ENCODE measurements at regions not wholly inside any gene's neighbourhood (a gene's known extent, or its start where the extent isn't known, plus 50 kb on each side); places are given as distances from the start of the nearest gene placed in this dataset.

DNA sequence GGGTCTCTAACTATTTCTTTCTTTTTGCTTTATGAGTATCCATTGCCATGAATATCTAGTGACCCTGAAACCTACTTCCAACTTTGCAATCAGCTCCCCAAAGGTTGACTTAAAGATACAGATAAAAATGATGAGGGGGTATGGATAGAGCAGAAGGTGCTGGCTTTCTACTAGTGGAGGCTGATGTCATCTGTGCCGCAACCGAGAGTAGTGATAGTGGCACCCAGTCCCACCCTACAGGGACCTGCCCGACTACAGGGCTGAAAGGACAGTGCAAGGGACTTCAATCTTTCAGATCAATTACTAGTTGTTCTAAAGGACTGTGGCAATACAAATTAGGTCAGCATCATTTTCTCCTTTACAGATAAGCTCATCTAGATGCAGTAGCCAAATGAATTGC, 806.0 kb downstream of the VRK1 start (continued):
- TF ChIP-seq, protein P1, sequence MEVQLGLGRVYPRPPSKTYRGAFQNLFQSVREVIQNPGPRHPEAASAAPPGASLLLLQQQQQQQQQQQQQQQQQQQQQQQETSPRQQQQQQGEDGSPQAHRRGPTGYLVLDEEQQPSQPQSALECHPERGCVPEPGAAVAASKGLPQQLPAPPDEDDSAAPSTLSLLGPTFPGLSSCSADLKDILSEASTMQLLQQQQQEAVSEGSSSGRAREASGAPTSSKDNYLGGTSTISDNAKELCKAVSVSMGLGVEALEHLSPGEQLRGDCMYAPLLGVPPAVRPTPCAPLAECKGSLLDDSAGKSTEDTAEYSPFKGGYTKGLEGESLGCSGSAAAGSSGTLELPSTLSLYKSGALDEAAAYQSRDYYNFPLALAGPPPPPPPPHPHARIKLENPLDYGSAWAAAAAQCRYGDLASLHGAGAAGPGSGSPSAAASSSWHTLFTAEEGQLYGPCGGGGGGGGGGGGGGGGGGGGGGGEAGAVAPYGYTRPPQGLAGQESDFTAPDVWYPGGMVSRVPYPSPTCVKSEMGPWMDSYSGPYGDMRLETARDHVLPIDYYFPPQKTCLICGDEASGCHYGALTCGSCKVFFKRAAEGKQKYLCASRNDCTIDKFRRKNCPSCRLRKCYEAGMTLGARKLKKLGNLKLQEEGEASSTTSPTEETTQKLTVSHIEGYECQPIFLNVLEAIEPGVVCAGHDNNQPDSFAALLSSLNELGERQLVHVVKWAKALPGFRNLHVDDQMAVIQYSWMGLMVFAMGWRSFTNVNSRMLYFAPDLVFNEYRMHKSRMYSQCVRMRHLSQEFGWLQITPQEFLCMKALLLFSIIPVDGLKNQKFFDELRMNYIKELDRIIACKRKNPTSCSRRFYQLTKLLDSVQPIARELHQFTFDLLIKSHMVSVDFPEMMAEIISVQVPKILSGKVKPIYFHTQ (CRISPR knock-in tag; IDR thresholded peaks at IDR 0.05) = no peak
- TF ChIP-seq ESRRA (CRISPR knock-in tag; IDR thresholded peaks at IDR 0.05; ENCODE audit: borderline replicate concordance) (no peak), MLX (CRISPR knock-in tag; IDR thresholded peaks at IDR 0.05) (no peak), ATF3 (CRISPR knock-in tag; conservative IDR thresholded peaks at IDR 0.05) (no peak), NR2C2 (CRISPR knock-in tag; IDR thresholded peaks at IDR 0.05) (no peak), SMAD3 (CRISPR knock-in tag; IDR thresholded peaks at IDR 0.05; ENCODE audit: borderline replicate concordance) (no peak), CBFB (CRISPR knock-in tag; IDR thresholded peaks at IDR 0.05; ENCODE audit: low read depth) (no peak), E2F1 (CRISPR knock-in tag; IDR thresholded peaks at IDR 0.05) (no peak)
- TF ChIP-seq, protein P2, sequence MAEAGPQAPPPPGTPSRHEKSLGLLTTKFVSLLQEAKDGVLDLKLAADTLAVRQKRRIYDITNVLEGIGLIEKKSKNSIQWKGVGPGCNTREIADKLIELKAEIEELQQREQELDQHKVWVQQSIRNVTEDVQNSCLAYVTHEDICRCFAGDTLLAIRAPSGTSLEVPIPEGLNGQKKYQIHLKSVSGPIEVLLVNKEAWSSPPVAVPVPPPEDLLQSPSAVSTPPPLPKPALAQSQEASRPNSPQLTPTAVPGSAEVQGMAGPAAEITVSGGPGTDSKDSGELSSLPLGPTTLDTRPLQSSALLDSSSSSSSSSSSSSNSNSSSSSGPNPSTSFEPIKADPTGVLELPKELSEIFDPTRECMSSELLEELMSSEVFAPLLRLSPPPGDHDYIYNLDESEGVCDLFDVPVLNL (CRISPR knock-in tag; IDR thresholded peaks at IDR 0.05; ENCODE audit: borderline replicate concordance, low read depth) = no peak

- ATAC-seq = no peak
- ChIA-PET CTCF (no interaction called here), POLR2A (no interaction called here)
- Mint-ChIP-seq H3K9me3 (peaks cover 14% of the 10 kb centered on the region), H3K4me3 (no peak overlapping the region), H3K4me1 (peaks cover 13% of the 10 kb centered on the region), H3K27me3 (ENCODE audit: low read depth) (no peaks in the 10 kb centered on the region; the same call in 1 of the 2 replicates), H3K36me3 (peaks cover 4% of the 10 kb centered on the region; the same call in 1 of the 2 replicates), H3K27ac (no peak overlapping the region)
- DNase-seq (ENCODE audit: low spot score) = no peak
- TF ChIP-seq, protein P1 (CRISPR knock-in tag; IDR thresholded peaks at IDR 0.05) = no peak
- TF ChIP-seq NR3C1 (CRISPR knock-in tag; conservative IDR thresholded peaks at IDR 0.05; ENCODE audit: low read depth) (no peak), EMX1 (CRISPR knock-in tag; IDR thresholded peaks at IDR 0.05) (no peak), CREB1 (CRISPR knock-in tag; IDR thresholded peaks at IDR 0.05) (no peak), NFATC4 (CRISPR knock-in tag; IDR thresholded peaks at IDR 0.05) (no peak), TP53 (CRISPR knock-in tag; IDR thresholded peaks at IDR 0.05) (no peak)
- TF ChIP-seq, protein P3, sequence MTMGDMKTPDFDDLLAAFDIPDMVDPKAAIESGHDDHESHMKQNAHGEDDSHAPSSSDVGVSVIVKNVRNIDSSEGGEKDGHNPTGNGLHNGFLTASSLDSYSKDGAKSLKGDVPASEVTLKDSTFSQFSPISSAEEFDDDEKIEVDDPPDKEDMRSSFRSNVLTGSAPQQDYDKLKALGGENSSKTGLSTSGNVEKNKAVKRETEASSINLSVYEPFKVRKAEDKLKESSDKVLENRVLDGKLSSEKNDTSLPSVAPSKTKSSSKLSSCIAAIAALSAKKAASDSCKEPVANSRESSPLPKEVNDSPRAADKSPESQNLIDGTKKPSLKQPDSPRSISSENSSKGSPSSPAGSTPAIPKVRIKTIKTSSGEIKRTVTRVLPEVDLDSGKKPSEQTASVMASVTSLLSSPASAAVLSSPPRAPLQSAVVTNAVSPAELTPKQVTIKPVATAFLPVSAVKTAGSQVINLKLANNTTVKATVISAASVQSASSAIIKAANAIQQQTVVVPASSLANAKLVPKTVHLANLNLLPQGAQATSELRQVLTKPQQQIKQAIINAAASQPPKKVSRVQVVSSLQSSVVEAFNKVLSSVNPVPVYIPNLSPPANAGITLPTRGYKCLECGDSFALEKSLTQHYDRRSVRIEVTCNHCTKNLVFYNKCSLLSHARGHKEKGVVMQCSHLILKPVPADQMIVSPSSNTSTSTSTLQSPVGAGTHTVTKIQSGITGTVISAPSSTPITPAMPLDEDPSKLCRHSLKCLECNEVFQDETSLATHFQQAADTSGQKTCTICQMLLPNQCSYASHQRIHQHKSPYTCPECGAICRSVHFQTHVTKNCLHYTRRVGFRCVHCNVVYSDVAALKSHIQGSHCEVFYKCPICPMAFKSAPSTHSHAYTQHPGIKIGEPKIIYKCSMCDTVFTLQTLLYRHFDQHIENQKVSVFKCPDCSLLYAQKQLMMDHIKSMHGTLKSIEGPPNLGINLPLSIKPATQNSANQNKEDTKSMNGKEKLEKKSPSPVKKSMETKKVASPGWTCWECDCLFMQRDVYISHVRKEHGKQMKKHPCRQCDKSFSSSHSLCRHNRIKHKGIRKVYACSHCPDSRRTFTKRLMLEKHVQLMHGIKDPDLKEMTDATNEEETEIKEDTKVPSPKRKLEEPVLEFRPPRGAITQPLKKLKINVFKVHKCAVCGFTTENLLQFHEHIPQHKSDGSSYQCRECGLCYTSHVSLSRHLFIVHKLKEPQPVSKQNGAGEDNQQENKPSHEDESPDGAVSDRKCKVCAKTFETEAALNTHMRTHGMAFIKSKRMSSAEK (CRISPR knock-in tag; IDR thresholded peaks at IDR 0.05; ENCODE audit: borderline replicate concordance) = no peak
These were observed 807.5 kb downstream of the VRK1 start for GRCh38 chr14:97604731-97605130.

All from WTC11 (cell line).